GM19328 (cell line): ENCODE measurements at regions not wholly inside any gene's neighbourhood (a gene's known extent, or its start where the extent isn't known, plus 50 kb on each side); places are given as distances from the start of the nearest gene placed in this dataset.
"Not testable (repeated sequence)": the region's sequence is repeated elsewhere in the genome, so short reads cannot be mapped to it uniquely, and the experiment has no call there.

Experiments used
- ATAC-seq: cut with Tn5 transposase; IDR thresholded peaks from one replicate; pipeline ENCODE4 v1.9.1; 2021; ENCODE audit warnings: mild to moderate bottlenecking, moderate library complexity; ENCODE audit not compliant: unreplicated experiment

DNA sequence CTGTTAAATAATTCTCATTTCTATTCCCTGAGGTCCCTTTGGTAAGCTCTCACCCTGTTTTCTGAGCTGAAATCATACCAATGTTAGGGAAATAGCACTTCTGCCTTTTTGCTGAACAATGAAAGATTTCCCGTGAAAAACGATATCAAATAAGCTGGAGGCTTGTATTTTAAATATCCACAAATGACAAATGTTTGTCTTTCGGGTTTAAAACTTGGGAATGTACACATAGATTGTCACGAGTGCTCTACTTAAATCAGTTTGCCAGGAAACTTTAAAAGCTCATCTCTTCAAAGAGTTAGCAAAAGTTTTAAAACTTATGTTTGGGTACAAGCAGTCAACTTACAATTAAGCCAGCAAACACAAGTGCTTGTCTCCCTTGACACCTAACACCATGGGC is 393.5 kb upstream of the MON1B start:
- no peak for ATAC-seq

DNA sequence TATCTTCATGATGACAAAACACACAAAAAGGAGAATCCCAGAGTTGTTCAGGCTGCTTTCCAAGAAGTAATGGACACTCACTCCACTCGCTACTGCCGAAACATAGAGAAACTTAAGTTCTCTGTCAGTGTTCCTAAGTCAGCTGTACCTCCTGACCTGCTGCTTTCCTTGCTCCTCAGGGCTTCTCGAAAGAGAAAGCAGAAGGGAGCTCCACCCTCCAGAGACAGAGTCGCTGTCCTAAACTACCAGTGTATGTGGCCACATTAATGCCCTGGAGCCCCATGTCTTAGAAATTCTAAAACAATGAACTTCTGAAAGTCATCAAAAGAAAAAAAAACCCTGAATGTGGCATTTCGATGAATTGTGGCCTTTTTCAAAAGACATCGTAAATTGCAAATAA is 390.8 kb upstream of the MON1B start:
- ATAC-seq = no peak

DNA sequence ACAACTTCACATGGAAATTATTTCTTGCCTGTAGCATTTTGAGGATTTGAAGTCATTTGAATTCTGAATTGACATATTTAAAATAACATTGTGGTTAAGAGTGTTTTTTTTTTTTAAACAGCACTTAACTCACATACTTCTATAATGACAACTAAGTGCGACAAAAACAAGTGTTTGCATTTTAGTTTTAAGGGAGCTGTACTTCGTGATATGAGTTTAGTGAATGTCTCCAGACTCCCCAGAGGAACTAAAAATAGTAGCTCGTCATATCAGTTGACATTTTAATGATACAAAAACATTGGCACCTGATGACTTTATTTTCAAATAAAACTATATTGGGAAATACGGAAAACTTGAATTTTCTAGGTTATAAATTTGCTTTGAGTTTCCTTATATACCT is 389.6 kb upstream of the MON1B start:
- ATAC-seq = no peak

DNA sequence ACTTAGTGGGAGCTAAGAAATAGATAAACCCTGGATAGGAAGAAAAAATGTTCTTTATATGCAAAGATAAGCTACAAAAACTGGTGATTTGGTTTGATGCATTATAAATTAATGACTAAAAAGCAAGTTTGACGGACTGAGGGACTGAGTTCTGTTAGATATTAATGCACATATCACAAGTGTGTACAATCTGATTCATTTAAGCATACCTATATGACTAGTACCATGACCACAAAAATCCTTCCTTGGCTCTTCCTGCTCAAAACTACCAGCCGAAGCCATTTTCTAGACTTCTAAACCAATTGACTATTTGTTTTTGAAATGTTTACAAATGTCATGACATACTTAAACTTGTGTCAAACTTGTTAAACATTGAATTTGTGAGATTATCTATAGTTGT is 374.5 kb upstream of the MON1B start:
- no peak for ATAC-seq

DNA sequence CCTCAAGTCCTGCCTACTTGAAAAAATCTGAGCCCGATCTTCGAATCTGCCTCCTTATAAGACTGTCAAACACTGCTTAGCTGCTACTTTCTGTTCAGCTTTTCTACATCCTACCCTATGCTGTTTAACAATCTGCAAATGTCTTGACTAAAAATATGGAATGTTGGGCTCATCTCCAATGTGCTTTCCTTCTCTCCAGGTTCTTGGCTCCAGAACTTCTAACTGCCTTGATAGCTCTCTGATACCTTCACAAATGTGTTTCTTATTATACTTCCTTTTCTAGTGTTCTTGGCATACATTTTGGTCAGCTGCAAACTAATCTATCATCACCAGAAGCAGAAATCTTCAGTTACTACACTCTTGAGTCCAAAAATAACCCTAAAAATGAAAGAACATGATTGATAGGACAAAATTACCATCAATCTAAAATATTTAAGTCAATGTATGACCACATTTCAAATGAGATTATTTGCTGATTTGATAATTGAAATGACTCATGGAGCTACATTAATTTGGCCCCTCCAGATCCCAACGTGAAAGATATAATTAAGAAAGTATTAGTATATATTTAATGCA is 372.3 kb upstream of the MON1B start:
- no peak for ATAC-seq

DNA sequence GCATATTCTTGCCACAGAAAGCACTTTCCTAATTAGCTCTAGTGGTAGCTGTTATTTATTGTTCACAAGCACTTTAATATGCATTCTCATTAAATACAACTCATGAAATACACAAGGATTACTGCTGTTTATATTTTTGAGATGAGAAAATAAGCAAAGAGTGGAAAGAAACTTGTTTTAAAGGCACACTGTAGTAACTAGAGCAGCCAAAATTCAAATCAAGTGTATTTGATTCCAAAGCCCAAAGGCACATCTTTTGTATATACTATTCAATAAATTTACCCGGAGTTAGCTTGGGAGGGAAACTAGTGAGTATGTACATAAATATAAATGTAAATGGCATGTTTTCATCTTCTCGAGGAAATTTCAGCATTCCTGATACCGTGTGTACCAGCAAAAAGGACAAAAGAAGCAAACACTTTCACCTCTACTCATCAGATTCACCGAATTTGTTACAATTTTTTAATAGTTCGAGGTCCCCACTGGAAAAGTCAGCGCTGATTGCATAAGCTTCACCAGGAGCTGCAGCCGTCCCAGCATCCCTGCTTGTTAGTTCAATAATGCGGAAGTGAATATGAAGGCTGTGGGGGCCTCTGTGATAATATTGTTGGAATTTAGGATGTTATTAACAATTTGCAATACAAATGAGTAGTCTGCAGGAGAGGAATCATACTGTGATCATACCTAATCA is 371.6 kb upstream of the MON1B start:
- no peak for ATAC-seq

DNA sequence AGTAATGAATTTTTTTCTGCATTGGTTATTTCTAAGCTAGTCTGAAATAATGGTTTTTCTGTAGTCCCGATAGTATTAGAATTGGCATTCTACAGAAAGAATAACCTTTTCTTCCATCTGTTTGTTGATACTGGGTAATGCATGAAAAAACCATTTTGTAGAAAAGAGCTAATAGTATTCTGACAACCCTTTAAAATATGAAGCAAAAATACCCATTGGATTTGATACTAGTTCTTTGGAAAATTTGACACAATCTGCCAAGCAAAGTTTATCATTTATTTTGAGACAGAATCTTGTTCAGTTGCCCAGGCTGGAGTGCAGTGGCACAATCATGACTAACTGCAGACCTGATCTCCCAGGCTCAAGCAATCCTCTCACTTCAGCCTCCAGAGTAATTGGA is 366.8 kb upstream of the MON1B start:
- no peak for ATAC-seq

DNA sequence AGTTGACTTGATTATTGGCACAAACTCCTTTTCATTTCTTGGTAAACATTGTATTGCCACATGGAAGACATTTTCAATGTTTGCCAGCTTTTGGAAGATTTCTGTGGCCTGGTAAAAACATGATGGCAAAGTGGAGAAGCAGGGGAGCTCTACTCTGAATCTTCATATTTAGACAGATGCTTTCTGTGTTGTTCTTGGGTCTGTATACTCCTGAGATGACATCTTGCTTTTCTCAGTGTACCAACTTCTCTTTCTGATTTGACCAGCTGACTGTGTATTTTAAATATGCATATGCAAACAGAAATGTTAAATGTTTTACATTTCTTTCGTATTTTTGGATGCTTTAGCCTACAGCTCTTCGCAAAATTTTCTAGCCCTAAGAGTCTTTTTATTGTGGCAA is 366.2 kb upstream of the MON1B start:
- no peak for ATAC-seq

DNA sequence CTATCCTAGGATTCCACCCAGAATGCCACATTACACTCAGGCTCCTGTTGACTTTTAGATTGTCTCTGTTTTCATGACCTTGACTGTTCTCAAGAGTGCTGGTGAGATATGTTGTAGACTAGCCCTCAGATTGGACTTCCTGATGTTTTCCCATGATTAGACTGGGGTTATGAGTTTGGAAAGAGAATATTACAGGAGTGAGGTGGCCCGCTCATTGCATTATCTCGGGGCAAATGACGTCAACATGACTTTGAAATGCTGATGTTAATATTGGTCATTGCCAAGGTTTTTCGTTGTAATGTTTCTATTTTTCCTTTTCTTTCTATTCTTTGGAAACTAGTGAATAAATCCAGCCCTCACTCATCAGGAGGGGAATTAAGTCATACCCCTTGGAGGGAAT is 355.7 kb upstream of the MON1B start:
- no peak for ATAC-seq

DNA sequence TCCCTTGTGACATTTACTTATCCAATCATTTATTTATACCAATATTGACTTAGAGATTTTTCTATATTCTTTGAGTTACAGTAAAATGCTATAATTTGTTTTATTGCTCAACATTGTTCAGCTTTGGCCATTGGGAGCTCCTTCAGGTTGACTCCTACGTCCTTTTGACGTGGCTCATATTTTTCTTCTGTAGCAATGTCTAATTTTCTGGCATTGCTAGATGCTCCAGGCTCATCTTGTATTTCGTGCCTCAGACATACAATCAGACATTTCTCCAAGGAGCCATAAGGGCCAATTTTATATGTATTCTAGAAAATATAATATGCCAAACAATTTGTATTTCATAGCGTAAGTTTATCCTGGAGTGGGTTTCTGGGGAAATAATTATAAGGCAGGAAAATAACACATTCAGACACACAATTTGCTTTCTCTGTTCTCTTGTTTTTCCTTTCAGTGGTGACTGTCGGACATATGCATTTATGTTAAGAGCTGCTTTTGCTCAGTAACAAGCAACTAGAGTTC is 355.1 kb upstream of the MON1B start:
- ATAC-seq = no peak

DNA sequence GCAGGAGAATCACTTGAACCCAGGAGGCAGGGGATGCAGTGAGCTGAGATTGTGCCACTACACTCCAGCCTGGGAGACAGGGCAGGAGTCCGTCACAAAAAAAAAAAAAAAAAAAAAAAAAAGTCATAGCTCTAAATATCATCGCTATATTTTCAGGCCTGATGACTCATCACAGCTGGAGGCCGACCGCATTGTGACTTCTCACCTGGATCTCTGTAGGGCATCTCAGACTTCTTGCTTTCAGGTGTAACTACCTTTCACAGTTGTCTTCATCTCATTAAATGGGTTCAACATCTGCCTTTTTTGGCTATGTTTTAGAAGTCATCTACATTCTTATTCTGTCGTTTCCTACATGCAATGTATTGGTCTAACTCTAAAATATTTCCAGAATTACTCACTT is 353.1 kb upstream of the MON1B start:
- no peak for ATAC-seq

DNA sequence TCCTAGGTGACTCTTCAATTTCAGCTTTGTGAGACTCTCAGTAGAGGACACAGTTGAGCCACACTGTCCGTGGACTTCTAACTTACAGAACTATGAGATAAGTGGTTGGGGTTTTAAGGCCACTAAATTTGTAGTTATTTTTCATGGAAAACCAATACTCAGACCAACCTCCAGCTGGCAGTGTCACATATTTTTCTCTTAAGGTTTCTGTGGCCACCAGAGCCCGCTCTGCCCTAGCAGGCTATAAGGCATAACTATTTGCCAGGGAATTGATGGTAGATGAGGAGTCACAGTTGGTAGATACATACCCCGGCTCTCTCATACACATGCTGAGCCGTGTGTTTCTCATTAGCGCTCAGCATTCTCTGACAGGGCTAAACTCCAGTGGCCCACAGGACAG is 336.8 kb upstream of the MON1B start:
- ATAC-seq = no peak

DNA sequence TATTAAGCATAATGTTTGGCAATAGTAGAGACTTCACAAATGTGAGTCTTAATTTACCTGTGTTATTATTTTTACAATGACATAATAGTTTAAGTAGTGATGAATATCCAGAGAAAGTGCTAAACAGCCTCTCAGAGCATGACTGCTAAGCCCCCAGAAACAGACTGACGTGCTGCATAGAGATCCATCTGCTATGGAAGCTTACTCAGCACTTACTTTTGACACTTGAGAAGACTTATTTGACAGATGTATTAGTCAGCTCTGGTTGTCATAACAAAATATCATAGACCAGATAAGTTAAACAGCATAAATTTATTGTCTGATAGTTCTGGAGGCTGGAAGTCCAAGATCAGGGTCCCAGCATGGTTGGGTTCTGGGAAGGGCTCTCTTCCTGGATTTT is 334.9 kb upstream of the MON1B start:
- no peak for ATAC-seq

DNA sequence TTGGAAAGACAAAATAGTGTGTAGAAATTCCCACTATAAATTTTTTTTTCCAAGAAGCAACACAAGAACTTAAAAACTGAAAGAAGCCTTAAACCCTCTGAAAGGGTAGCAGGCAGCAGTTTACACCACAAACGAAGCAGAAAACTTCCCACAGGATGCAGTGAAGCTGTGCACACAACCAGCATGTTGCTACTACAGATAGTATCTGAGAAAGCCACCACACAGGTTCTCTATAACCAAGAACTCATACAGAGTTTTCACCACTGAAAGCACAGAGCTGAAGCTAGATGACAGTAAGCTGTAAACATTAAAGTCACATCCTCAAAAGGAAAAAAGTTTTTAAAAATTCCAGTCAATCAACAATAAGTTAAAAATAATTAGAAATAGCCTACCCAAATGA is 333.6 kb upstream of the MON1B start:
- ATAC-seq = no peak

DNA sequence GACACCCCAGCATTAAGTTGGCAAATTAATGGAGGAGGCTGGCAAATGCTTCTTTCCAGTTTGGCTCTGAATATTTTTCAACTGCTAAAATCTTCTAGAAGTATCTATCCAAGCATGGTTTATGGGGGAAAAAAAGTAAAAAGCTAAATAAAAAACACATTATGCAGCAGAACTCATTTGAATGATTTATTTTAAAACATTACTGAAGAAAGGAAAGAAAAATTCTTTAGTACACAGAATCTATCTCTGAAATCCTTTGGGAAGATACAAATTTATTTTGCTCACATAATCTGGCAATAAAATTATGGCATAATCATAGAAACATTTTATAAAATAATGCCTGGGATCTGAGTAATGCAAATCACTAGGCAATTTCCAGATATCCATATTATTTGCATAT is 328.1 kb upstream of the MON1B start:
- ATAC-seq = no peak

DNA sequence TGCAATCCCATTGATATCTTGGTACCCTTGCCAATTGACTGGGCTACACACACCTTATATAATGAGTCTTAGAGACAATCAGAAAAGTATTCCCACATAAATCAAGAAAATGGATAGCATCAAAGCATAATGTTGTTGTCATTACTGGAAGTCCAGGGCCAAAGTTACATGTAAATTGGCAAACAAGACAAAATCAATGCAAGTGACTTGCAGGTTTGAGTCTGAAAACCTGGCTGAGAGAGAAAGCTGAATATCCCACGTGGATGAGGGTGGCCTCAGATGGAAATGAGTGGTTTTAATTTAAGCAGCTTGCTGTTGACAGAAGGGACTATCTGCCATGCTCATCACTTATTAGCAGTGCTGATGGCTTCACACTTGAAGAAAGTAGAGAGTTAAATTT is 324.0 kb upstream of the MON1B start:
- ATAC-seq = no peak

DNA sequence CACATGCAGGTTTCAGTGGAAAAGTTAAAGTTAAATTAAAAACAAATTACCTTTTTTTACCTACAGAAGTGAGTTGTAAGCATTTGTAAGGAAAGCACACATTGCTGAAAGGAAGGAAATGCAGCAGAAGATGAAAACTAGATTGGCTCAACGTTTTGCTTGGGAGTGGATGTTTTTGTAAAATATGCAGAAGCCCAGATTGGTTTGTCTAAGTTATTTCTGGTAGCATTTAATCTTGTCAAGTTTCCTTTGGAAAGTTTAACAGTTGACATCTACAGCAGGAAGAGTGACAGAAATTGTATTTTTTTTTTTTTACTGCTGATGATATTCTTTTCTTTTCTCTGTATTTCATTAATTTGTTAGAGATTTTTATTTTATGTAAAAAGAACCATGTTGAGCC is 315.1 kb upstream of the MON1B start:
- no peak for ATAC-seq

DNA sequence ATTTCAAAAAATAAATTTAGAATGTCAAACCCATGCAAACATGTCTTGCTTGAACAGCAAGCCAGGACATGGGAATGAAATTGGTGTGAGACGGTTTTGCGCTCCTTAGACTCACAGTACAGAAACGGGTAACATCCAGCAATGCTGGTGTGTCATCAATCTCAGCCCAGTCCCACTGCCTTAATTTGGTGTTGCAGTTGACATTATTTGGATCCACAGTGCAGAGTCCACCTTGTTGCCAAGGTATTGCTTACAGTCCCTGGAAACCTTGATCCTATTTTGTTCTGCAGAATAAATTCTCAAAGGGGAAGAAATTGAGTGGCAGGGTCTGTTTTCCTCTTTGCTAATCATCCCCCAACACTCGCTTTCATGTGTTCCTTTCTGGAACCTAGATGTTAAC is 311.6 kb upstream of the MON1B start:
- ATAC-seq = no peak

DNA sequence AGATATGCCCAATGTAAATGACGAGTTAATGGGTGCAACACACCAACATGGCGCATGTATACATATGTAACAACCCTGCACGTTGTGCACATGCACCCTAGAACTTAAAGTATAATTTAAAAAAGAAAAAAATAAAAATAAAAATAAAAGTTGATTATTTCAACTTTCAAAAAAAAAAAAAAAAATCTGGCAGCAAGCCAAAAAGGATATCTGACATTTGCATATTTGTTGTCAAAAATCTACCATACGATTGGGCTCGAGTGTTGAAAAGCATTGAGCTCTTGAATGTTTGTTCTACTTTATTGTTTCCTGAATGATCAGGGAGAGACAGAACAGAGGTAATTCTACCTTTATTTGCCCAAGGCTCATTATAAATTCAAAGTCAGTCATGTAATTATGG is 310.5 kb upstream of the MON1B start:
- ATAC-seq = not testable (repeated sequence)

DNA sequence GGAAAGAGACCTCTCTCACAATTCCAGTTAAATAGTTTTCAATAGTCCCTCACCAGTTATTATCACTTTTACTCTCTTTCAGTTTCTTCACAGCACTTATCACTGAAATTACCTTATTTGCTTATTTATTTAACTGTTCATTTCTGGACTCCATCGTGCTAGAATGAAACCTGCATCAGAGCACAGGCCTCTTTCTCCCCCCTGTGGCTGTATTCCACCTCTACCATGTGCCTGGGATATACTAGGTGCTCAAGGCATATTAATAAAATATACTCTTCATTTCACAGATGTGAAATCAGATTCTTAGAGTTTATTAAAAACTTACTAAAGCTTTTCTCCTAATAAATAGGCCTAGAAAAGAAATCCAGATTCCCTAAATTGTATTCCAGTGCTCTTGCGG is 308.9 kb upstream of the MON1B start:
- ATAC-seq = no peak

DNA sequence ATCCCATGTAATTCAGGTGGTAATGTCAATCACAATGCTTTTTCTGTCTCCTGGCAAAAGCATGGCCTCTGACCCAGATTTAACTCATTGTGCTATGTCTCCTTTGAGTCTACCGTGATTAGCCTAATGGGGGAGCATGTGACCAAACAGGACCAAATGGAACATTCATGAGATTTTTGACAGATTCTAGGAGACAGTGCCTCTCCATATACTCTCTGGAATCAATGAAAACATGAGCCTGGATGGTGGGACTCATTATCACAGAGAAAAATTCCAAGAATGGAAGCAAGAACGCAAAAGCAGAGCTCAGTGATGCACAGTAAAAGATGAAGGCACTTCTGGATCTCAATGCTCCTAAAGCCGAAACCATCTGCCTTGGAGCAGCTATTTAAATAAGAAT is 307.9 kb upstream of the MON1B start:
- no peak for ATAC-seq

DNA sequence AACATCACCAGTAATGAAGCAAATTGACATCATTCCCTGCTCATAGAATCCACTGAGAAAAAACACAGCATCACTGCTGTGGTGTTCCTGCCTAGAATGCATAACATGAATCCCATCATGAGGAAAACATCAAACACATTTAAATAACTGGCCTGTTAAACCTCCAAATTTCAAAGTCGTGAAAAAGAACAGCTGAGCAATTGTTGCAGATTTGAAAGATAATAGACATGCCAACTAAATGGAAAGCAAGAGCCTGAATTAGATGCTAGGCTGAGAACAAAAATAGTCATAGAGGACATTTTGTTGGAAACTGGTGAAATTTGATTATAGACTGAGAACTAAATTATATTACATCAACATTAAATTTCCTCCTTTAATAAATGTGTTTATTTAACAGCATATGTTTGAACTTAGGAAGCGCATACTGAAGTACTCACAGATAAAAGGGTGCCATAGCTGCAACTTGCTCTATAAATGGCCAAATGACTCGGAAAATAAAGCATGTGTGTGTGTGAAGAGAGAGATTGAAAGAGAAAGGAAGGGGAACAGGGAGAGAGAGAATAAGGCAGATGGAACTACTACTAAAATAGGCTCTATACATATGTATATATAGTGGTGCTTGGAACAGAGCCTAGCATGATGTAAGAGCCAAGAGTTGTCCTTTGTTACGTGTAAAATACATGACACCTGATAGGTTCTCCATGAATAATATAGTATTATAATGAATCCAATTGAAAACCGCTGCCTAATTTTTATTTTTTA is 305.0 kb upstream of the MON1B start:
- no peak for ATAC-seq
